ENCODE measurements at regions not wholly inside any gene's neighbourhood (a gene's known extent, or its start where the extent isn't known, plus 50 kb on each side); places are given as distances from the start of the nearest gene placed in this dataset.

GRCh38 chr14:58816416-58817115 is 178.8 kb downstream of the DACT1 start:
- Histone ChIP-seq H3K36me3 (ENCODE audit: control insufficient read depth, insufficient read depth, low read length, severe bottlenecking) (no peaks in the 10 kb centered on the region), H3K4me3 (ENCODE audit: low read length) (no peak overlapping the region), H3K27me3 (replicated peaks; ENCODE audit: control insufficient read depth, insufficient read depth, low read length) (peaks cover 2% of the 10 kb centered on the region), H3K9me3 (ENCODE audit: control insufficient read depth, low read length) (no peaks in the 10 kb centered on the region), H3K9ac (ENCODE audit: low read length) (no peak overlapping the region), H3K4me1 (ENCODE audit: control insufficient read depth, insufficient read depth, low read length) (peaks cover 38% of the 10 kb centered on the region)
- DNase-seq (ENCODE audit: low read depth) = no peak

- H3K9me3 ChIP-seq (ENCODE audit: control insufficient read depth, low read length) = no peaks in the 10 kb centered on the region
- peaks cover 2% of the 10 kb centered on the region for H3K27me3 ChIP-seq (replicated peaks; ENCODE audit: control insufficient read depth, insufficient read depth, low read length)
- no peak overlapping the region for H3K9ac ChIP-seq (ENCODE audit: low read length)
- H3K36me3 ChIP-seq (ENCODE audit: control insufficient read depth, insufficient read depth, low read length, severe bottlenecking) = no peaks in the 10 kb centered on the region
- H3K4me1 ChIP-seq (ENCODE audit: control insufficient read depth, insufficient read depth, low read length) = peaks cover 38% of the 10 kb centered on the region
- DNase-seq (ENCODE audit: low read depth) = peak; percentile 81
- H3K4me3 ChIP-seq (ENCODE audit: low read length) = no peak overlapping the region
Measured at GRCh38 chr14:58817846-58818245, 180.1 kb downstream of the DACT1 start.

- Histone ChIP-seq H3K9ac (ENCODE audit: low read length) (no peak overlapping the region), H3K4me1 (ENCODE audit: control insufficient read depth, insufficient read depth, low read length) (peaks cover 33% of the 10 kb centered on the region), H3K4me3 (ENCODE audit: low read length) (no peak overlapping the region)
Measured at GRCh38 chr14:58820032-58820431, 182.3 kb downstream of the DACT1 start.

GRCh38 chr14:58821421-58821820 is 183.7 kb downstream of the DACT1 start:
- Histone ChIP-seq H3K9ac (ENCODE audit: low read length) (no peak overlapping the region), H3K4me1 (ENCODE audit: control insufficient read depth, insufficient read depth, low read length) (peaks cover 20% of the 10 kb centered on the region), H3K27me3 (replicated peaks; ENCODE audit: control insufficient read depth, insufficient read depth, low read length) (peaks cover 6% of the 10 kb centered on the region), H3K36me3 (ENCODE audit: control insufficient read depth, insufficient read depth, low read length, severe bottlenecking) (no peaks in the 10 kb centered on the region), H3K4me3 (ENCODE audit: low read length) (no peak overlapping the region), H3K9me3 (ENCODE audit: control insufficient read depth, low read length) (no peaks in the 10 kb centered on the region)
- no peak for DNase-seq (ENCODE audit: low read depth)

More at GRCh38 chr14:58820032-58820431, 182.3 kb downstream of the DACT1 start:
- no peaks in the 10 kb centered on the region for H3K36me3 ChIP-seq (ENCODE audit: control insufficient read depth, insufficient read depth, low read length, severe bottlenecking)
- peaks cover 6% of the 10 kb centered on the region for H3K27me3 ChIP-seq (replicated peaks; ENCODE audit: control insufficient read depth, insufficient read depth, low read length)
- DNase-seq (ENCODE audit: low read depth) = no peak
- H3K9me3 ChIP-seq (ENCODE audit: control insufficient read depth, low read length) = no peaks in the 10 kb centered on the region

- DNase-seq (ENCODE audit: low read depth) = no peak
- no peak overlapping the region for H3K4me3 ChIP-seq (ENCODE audit: low read length)
- H3K9me3 ChIP-seq (ENCODE audit: control insufficient read depth, low read length) = peaks cover 6% of the 10 kb centered on the region
Measured at GRCh38 chr14:58822856-58823255, 185.1 kb downstream of the DACT1 start.

GRCh38 chr14:58823312-58823711 is 185.6 kb downstream of the DACT1 start:
- Histone ChIP-seq H3K9me3 (ENCODE audit: control insufficient read depth, low read length) (peaks cover 6% of the 10 kb centered on the region), H3K9ac (ENCODE audit: low read length) (no peak overlapping the region), H3K36me3 (ENCODE audit: control insufficient read depth, insufficient read depth, low read length, severe bottlenecking) (no peaks in the 10 kb centered on the region), H3K4me3 (ENCODE audit: low read length) (no peak overlapping the region), H3K4me1 (ENCODE audit: control insufficient read depth, insufficient read depth, low read length) (peaks cover 6% of the 10 kb centered on the region), H3K27me3 (replicated peaks; ENCODE audit: control insufficient read depth, insufficient read depth, low read length) (peaks cover 6% of the 10 kb centered on the region)
- no peak for DNase-seq (ENCODE audit: low read depth)

More at GRCh38 chr14:58822856-58823255, 185.1 kb downstream of the DACT1 start:
- Histone ChIP-seq H3K36me3 (ENCODE audit: control insufficient read depth, insufficient read depth, low read length, severe bottlenecking) (no peaks in the 10 kb centered on the region), H3K27me3 (replicated peaks; ENCODE audit: control insufficient read depth, insufficient read depth, low read length) (peaks cover 6% of the 10 kb centered on the region), H3K4me1 (ENCODE audit: control insufficient read depth, insufficient read depth, low read length) (peaks cover 10% of the 10 kb centered on the region), H3K9ac (ENCODE audit: low read length) (no peak overlapping the region)

- peaks cover 6% of the 10 kb centered on the region for H3K27me3 ChIP-seq (replicated peaks; ENCODE audit: control insufficient read depth, insufficient read depth, low read length)
- DNase-seq (ENCODE audit: low read depth) = no peak
- no peaks in the 10 kb centered on the region for H3K36me3 ChIP-seq (ENCODE audit: control insufficient read depth, insufficient read depth, low read length, severe bottlenecking)
- no peaks in the 10 kb centered on the region for H3K4me1 ChIP-seq (ENCODE audit: control insufficient read depth, insufficient read depth, low read length)
- no peak overlapping the region for H3K4me3 ChIP-seq (ENCODE audit: low read length)
- no peak overlapping the region for H3K9ac ChIP-seq (ENCODE audit: low read length)
- peaks cover 6% of the 10 kb centered on the region for H3K9me3 ChIP-seq (ENCODE audit: control insufficient read depth, low read length)
Measured at GRCh38 chr14:58824106-58824505, 186.3 kb downstream of the DACT1 start.

GRCh38 chr14:58824796-58825195 is 187.0 kb downstream of the DACT1 start:
- H3K9ac ChIP-seq (ENCODE audit: low read length) = no peak overlapping the region
- H3K27me3 ChIP-seq (replicated peaks; ENCODE audit: control insufficient read depth, insufficient read depth, low read length) = peaks cover 6% of the 10 kb centered on the region
- peaks cover 6% of the 10 kb centered on the region for H3K9me3 ChIP-seq (ENCODE audit: control insufficient read depth, low read length)
- H3K4me1 ChIP-seq (ENCODE audit: control insufficient read depth, insufficient read depth, low read length) = no peaks in the 10 kb centered on the region
- no peak overlapping the region for H3K4me3 ChIP-seq (ENCODE audit: low read length)
- no peak for DNase-seq (ENCODE audit: low read depth)
- H3K36me3 ChIP-seq (ENCODE audit: control insufficient read depth, insufficient read depth, low read length, severe bottlenecking) = no peaks in the 10 kb centered on the region

GRCh38 chr14:58825606-58826005 is 187.8 kb downstream of the DACT1 start:
- Histone ChIP-seq H3K9ac (ENCODE audit: low read length) (no peak overlapping the region), H3K27me3 (replicated peaks; ENCODE audit: control insufficient read depth, insufficient read depth, low read length) (peaks cover 6% of the 10 kb centered on the region), H3K9me3 (ENCODE audit: control insufficient read depth, low read length) (peaks cover 6% of the 10 kb centered on the region), H3K4me1 (ENCODE audit: control insufficient read depth, insufficient read depth, low read length) (no peaks in the 10 kb centered on the region), H3K4me3 (ENCODE audit: low read length) (no peak overlapping the region), H3K36me3 (ENCODE audit: control insufficient read depth, insufficient read depth, low read length, severe bottlenecking) (no peaks in the 10 kb centered on the region)
- DNase-seq (ENCODE audit: low read depth) = no peak

GRCh38 chr14:58826845-58827686 is 189.3 kb downstream of the DACT1 start:
- Histone ChIP-seq H3K27me3 (replicated peaks; ENCODE audit: control insufficient read depth, insufficient read depth, low read length) (peaks cover 10% of the 10 kb centered on the region), H3K9ac (ENCODE audit: low read length) (no peak overlapping the region), H3K36me3 (ENCODE audit: control insufficient read depth, insufficient read depth, low read length, severe bottlenecking) (no peaks in the 10 kb centered on the region), H3K4me3 (ENCODE audit: low read length) (no peak overlapping the region), H3K4me1 (ENCODE audit: control insufficient read depth, insufficient read depth, low read length) (no peaks in the 10 kb centered on the region), H3K9me3 (ENCODE audit: control insufficient read depth, low read length) (peaks cover 6% of the 10 kb centered on the region)
- no peak for DNase-seq (ENCODE audit: low read depth)

- Histone ChIP-seq H3K36me3 (ENCODE audit: control insufficient read depth, insufficient read depth, low read length, severe bottlenecking) (no peaks in the 10 kb centered on the region), H3K27me3 (replicated peaks; ENCODE audit: control insufficient read depth, insufficient read depth, low read length) (peaks cover 4% of the 10 kb centered on the region), H3K9me3 (ENCODE audit: control insufficient read depth, low read length) (peaks cover 6% of the 10 kb centered on the region), H3K4me3 (ENCODE audit: low read length) (no peak overlapping the region), H3K4me1 (ENCODE audit: control insufficient read depth, insufficient read depth, low read length) (no peaks in the 10 kb centered on the region), H3K9ac (ENCODE audit: low read length) (no peak overlapping the region)
- DNase-seq (ENCODE audit: low read depth) = no peak
Measured at GRCh38 chr14:58828298-58828697, 190.5 kb downstream of the DACT1 start.

Measured in adipocyte (in vitro differentiated cells).